ENCODE measurements at regions not wholly inside any gene's neighbourhood (a gene's known extent, or its start where the extent isn't known, plus 50 kb on each side); places are given as distances from the start of the nearest gene placed in this dataset.
"Not testable (repeated sequence)": the region's sequence is repeated elsewhere in the genome, so short reads cannot be mapped to it uniquely, and the experiment has no call there.

DNA sequence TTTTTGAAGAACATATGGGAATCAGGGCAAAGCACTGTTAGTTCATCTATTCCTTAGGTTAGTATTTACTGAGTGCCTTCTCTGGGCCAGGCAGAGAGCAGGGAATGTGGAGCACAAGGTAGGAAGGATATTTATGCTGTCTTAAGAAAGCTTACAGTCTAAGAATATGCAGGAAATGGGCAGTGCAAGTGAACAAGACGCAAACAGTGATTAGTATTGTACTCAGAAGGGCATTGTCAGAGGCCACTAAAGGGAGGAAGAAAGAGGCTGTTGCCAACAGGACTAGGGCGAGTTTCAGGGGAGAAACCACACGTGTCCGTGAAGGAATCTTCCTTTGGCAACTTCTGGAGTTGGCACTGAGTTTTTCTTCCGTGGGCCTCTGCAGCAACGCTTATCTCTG, 552.8 kb upstream of the COBL start:
- no peak for DNase-seq

DNA sequence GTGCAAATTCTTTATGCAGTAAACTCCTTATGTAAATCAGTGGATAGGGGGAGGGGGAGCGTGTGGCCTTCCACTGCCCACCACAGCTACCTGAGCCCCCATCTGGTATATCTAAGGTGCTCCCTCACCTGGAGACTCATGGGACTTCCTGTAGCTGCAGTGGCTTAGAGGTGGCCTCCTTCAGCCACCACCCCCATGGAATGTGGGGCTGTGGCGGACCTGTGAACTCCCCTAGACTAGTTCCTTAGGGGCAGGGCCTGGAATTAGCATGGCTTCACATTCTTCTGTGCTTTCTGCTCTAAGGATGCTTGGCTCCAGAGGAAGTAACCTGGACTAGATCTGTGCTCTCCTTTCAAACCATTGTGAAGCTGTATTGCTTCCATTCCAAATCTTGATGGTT, 550.5 kb upstream of the COBL start:
- no peak for DNase-seq

DNA sequence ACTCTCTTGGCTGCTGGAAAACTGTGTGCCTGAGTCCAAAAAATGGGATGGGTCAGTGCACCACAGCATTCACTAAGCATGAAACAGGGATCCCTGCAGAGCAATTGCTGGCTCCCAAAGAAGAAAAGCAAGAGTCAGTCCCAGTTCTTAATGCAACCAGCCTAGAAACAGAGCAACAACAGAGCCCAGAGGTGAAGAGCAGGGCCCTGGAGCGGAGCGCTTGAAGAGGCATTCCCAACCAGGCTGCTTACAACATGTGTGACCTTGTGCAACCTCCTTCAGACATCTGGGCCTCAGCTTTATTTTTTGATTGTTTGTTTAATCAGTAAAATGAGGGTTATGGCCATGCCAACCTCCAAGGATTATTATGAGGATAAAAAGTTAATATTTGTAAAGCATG, 543.7 kb upstream of the COBL start:
- DNase-seq, result no peak

DNA sequence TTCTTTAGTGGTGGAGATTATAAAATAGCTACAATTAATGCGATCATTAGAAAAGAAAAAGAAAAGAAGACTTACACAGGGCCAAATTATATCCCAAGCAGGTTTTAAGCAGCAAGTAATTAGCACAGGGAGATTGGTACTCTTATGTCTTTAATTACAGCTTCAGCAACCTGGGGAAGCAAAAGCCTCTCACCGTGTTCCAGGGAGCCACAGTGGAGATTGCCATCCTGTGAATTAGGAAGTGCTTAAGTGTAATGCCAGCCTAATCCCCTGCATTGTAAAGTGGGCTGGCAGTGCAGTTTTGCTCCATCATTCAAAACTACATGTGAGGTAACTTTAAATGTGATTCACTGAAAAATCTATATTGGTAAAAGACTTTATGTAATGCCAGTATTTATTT, 533.5 kb upstream of the COBL start:
- DNase-seq, result no peak

DNA sequence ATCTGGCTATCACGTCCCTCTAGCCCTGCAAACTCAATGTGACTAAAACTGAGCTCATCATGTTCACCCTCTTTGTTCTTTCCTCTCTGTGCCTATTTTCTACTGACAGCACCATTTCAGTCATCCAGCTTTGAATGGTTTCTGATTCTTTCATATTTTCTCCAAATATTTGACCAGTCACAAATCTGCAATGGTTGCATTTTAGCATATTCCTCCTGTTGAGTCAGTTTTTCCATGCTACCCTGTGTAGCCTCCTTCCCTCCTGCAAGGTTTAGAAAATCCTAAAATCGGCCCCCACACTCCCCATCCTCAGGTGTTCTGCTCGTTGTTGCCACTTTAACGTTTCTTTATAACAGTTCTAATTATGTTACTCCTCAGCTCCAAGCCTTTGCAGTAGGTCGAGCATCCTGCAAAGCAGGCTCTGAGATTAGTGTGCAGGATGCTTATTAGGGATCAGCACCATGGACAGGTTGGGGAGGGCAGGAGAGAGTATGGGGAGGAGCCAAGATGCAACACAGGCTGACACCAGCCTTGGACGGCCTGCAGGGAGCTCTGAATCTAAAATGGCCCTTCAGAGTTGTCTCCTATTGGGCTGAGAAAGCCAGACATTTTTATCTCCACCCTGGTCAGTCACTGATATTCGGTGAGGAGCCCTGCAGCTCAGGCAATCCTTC, 531.0 kb upstream of the COBL start:
- no peak for DNase-seq

DNA sequence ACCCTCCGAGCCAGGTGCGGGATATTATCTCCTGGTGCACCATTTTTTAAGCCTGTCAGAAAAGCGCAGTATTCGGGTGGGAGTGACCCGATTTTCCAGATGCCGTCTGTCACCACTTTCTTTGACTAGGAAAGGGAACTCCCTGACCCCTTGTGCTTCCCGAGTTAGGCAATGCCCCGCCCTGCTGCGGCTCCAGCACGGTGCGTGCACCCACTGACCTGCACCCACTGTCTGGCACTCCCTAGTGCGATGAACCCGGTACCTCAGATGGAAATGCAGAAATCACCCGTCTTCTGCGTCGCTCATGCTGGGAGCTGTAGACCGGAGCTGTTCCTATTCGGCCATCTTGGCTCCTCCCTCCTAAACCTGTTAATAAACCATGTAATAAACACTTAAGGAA, 522.5 kb upstream of the COBL start:
- DNase-seq, result not testable (repeated sequence)

DNA sequence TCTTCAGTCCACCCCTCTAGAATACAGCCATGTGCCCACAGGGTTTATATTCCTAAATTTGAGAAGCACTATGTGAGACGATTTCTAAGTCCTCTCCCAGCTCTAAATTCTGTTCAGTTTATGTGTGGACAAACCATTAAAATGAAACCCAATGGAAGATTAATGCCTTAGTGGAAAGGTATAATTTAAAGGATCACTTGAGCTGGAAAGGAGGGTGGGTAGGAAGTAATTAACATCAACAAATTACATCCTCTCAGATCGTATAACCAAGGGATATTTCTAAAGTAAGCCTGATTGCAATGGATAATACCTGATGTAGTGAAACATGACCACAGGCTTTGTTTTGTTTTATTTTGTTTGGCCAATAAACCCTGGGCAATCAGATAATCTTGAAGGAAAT, 511.0 kb upstream of the COBL start:
- no peak for DNase-seq

DNA sequence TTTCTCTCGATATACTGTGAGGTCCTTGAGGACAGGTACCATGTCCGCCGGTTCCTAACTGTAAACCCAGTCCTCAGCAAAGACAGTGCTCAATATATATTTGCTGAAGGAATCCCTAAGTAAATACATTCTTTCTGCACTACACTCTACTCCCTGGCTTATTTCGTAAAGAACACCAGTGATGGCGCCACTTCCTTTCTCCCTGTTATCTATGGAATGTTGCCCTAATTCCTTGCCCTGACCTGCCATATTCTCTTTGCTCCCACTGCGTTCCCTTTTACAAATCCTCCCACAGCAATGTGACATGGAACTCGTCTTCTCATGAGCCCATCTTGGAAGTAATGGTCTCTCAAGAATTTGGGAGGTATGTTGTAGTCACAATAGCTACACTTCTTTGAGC, 507.4 kb upstream of the COBL start:
- no peak for DNase-seq

DNA sequence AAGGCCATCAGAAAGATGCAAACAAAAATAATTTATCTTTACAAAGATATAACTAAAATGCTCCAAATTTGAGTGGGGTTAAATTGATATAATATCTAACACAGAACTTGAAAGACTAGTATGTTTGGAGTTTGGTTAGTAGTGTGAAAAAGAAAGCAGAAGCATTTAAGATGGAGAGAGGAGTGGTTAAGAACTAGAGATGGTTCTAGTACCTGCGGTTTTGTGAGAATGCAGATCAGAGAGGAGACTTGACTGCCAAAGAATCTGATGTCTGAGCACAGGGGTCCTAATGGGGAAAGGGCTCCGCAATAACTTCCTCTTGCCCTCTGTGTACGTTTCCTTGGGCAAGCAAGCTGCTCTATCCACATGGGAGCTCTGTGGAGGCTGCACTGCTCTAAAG, 506.8 kb upstream of the COBL start:
- no peak for DNase-seq

DNA sequence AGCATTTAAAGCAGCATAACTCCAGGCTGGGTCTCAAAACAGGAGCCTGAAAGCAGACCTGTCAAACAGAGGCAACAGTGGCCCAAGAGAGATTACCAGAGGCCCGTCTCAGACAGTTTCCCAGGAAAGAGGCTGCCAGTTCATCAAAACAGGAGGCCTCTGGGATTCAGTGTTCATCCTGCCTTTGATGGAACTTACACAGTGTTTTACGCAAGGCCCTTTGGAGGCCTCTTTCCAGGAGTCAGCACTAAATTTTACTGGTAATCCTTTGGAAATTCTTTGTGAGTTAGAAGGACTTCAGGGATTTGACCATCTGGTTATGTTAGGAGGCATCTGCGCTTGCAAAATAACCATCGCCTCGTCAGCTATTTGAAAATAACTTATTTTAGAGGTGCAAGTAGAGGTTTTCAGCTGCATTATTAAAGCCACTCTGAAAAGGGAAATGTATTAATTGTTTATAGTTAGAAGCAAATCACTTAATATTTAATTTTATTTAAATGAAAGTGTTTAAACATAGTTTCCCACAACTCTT, 501.2 kb upstream of the COBL start:
- no peak for DNase-seq

DNA sequence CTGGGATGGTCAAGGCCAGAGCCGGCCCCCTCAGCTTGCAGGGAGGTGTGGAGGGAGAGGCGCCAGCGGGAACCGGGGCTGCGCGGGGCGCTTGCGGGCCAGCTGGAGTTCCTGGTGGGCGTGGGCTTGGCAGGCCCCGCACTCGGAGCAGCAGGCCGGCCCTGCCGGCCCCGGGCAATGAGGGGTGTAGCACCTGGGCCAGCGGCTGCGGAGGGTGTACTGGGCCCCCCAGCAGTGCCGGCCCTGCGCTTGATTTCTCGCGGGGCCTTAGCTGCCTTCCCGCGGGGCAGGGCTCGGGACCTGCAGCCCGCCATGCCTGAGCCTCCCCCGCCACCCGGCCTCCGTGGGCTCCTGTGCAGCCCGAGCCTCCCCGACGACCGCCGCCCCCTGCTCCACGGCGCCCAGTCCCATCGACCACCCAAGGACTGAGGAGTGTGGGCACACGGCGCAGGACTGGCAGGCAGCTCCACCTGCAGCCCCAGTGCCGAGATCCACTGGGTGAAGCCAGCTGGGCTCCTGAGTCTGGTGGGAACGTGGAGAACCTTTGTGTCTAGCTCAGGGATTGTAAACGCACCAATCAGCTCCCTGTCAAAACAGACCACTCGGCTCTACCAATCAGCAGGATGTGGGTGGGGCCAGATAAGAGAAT, 489.3 kb upstream of the COBL start:
- DNase-seq, result not testable (repeated sequence)

DNA sequence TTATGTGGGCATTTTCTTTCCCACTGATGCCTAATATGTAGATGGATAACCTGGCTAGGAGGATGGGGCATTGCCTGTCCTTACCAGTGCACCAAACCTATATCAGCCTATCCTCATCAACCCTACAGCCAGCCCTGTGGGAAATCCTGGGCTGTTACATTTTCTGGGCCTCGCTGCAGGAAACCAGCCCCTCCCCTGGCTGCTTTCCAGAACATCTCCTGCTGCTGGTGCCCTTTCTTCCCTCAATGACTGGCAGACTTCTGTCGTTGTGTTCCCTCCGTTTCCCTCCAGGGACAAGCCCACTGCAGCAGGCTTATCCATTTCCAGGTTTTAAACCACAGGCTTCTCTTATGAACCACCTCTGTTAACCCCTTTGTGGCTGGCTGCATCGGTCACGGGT, 486.1 kb upstream of the COBL start:
- no peak for DNase-seq

DNA sequence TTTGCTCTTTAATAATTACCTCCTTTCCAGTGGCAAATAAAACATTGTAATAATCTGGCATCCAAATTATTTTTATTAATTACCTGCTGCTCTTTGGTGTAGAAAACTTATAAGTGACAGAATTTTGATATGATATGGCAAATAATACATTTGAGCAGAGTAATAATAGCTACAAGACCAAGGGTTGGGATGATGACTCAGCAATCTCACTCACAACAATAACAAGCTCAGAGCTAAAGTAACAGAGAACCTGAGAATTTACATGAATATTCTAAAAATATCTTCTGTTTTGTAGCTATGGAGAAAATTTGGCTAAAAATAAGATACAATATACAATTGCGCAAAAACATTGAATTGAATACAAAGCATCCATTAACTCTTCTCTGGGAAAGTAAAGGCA, 480.8 kb upstream of the COBL start:
- DNase-seq, result no peak

DNA sequence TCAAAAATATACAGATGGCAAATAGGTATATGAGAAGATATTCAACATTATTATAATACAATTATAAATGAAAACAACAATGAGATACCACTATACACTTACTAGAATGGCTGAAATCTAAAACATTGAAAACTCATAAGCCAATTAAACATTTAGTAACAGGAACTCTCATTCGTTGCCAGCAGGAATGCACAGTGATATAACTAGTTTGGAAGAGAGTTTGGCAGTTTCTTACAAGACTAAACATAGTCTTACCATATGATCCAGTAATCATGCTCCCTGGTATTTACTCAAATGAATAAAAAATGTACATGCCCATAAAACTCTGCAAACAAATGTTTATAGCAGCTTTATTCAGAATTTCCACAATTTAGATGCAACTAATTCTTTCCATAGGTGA, 476.2 kb upstream of the COBL start:
- no peak for DNase-seq

DNA sequence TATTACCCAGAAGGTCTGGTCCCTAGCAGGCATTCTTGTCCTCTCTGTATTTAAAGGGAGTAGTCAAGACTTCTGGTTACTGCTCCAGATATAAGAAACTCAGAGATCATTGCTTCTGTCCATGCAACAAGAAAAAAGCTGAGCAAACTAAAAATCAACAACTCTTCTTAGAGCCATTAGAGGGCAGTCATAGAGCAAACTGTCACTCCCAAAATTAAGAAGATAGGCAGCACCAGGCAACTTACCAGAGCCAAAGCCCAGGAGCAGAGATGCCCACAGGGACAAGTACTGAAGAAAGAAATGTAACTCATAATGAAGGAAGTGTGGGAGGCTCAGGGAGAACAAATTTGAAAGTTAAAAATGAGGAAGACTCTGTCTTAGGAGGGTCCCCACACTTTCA, 472.9 kb upstream of the COBL start:
- DNase-seq, result no peak

DNA sequence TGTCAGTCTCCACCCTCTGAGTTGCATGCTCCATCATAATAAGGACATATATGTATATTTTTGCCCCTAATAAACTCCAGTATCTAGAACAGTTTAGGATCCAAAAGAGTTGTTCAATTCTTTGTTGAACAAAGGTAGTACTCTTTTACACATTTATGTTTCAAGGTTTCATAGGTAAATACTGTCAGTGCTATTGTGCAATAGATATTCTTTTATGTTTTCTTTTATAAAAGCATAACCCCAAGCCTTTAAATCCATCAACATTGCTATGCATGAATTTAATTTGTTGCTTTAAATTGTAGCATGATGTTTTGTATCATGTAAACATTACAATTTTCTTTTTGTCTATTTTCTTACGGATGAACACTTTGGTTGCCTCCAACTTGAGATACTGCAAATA, 469.7 kb upstream of the COBL start:
- DNase-seq, result no peak

DNA sequence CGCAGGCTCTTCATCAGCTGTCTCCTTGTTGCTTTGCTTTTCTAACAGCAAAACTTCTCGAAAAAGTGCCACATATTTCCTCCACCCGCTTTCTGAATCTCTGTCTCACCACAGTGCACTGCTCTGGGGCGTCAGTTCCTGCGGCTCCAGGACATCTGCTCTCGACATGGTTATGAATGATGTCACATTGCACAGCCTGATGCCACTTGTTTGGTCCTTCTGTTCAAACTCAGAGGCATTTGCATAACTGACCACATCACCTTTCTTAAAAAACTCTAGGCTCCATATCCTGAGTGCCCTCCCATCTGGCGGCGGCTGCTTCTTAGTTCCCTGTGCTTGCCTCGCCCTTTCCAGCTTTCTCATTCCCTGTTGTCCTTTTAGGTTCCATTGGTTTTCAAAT, 469.3 kb upstream of the COBL start:
- DNase-seq, result no peak

DNA sequence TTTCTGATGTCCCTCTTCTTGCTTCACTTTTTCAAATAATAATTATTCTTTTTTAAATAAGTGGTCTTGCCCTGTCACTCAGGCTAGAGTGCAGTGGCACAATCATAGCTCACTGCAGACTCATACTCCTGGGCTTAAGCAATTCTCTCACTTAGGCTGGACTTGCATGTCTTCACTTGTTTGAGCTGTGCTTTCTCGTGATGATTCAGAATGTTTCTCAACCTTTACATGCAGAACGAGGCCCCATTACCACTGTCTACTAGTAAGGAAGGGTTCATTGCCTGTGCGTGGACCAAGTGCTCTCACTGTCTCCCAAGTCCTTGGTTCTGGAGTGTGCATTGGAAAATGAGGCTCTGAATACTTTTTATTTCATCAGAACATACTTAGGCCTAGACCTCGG, 468.6 kb upstream of the COBL start:
- DNase-seq, result no peak

DNA sequence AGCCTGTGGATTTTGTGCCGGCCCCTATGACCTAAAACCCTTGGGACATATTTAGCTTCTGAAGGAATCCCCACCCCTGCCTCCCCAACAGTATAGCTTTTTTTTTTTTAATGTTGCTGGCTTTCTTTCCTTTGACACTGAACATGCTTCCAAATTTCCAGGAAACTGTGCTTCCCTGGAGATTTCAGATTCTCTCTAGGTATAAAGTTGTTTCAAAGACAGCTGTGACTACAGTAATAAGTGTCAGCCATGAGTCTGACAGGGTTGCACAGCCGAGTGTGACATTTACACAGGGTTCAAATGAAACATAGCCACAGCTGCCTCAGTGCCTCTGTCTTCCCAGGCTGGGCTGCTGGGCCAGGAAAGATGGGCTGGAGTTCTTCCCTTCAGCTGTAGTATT, 466.6 kb upstream of the COBL start:
- no peak for DNase-seq

DNA sequence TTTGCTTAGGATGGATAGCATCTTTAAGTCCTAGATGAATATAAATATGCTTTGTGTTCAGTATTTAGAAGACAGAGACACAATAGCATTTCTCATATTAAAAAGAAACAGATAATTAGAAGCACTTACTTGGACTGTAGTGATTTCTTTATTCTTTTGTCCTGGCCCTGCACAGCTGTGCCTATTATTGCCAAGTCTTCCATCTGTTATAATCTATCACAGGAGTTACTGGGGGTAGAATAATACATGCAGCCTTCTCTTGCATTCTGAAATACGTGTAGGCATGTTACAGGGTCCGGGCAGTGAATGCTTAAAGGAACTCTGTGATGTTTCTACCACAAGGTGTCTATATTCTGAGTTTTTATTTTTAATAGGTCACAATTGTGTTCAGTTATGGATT, 461.5 kb upstream of the COBL start:
- DNase-seq, result no peak

DNA sequence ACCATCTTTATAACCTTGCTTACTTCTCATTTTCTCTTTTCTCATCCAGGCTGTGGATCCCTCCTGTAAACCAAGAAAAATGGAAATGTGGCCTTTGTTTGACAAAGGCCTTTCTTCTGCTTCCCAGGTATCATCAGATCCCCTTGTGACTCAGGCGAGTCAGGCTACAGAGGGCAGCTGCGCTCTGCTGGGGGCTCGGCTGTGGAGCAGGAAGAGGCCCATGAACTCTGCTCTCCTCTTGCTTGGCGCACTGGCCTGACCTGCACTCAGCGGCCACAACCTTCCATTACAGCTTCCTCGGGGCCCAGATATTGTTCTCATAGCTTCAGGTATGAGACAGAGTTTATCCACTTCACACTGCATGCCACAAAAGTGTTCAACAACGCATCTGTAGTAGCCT, 457.6 kb upstream of the COBL start:
- no peak for DNase-seq

DNA sequence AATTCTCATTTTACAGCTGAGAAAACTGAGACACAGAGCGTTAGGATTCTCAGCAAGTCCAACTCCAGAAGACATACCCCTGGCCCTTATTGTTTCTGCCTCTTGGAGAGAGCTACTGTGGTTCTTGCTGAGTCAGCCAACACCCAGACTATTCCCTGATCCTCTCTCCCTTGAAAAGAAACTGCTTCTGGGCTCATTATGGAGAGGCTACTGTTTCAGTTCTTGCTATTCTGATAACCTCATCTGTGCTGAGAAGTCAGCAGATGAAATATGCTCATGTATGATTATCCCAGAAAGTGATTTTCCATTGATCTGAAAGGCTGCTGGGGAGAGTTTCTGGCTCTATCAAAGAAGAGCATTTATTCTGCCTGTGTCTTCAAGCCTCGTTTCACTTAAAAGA, 455.6 kb upstream of the COBL start:
- DNase-seq, result no peak

DNA sequence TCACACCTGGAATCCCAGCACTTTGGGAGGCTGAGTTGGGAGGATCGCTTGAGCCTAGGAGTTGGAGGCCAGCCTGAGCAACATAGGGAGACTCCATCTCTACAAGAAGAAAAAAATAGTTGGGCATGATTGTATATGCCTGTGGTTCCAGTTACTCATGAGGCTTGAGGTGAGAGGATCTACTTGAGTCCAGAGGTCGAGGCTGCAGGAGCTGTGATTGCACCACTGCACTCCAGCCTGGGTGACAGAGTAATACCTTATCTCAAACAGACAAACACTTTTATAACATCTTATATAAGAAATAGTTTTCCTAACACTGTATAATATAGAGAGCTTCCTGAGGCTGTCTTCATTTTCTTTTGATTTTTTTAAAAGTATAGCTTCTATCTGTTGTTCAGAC, 448.4 kb upstream of the COBL start:
- no peak for DNase-seq

DNA sequence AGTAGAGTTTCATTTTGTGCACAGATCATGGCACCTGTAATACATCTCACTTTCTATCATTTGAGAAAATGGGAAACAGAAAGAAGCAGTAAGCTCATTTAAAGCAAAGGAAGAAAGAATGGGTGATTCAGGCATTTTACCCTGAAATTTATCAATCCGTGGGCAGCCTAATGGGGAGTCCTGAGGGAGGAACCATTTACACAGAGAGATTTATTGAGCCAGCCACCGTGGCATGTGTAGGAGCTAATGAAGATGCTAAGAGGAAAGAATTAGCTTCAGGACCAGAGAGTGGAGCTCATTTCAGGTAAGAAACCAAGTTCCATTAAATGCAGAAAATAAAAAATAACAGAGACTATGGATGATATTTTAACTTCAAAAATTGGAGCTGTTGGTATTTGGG, 443.4 kb upstream of the COBL start:
- DNase-seq, result no peak

DNA sequence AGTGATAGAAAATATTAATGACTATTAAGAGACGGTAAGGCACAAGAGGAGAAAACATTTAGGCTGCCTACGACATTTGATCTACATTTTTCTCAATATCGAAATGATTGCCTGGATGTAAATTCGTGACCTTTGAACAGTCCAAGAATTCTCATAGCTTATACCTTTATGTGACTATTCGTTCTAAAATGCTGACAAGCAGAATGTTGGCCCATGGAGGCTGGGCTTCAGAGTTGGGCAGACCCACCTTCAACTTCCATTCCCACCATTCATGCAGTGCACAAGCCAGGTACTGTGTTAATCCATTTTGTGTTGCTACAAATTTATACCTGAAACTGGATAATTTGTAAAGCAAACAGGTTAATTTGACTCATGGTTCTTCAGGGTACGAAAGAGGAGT, 441.4 kb upstream of the COBL start:
- DNase-seq, result no peak

All from NCI-H526 treated with DMSO at 0.1 percent for 48 hours (cell line).